GM19239 (cell line): ENCODE measurements at regions not wholly inside any gene's neighbourhood (a gene's known extent, or its start where the extent isn't known, plus 50 kb on each side); places are given as distances from the start of the nearest gene placed in this dataset.

ENCODE experiments used
- DNase-seq: peaks from one replicate; pipeline ENCODE4 v3.0.0; 2011; ENCODE audit warnings: low spot score; ENCODE audit not compliant: insufficient read length
- FAIRE-seq: peaks from 2 replicates; lab custom pipeline; 2011; peaks lifted over from hg19 to GRCh38; lab: Jason Lieb, UNC

- FAIRE-seq (no peak), DNase-seq (no peak)
Observed at GRCh38 chr12:115144425-115144824, 460.4 kb upstream of the TBX3 start.

GRCh38 chr12:115140981-115141655 is 457.1 kb upstream of the TBX3 start:
- FAIRE-seq (no peak), DNase-seq (no peak)

- FAIRE-seq (no peak), DNase-seq (no peak)
Observed at GRCh38 chr12:115137812-115138521, 454.0 kb upstream of the TBX3 start.

- FAIRE-seq: no peak
- DNase-seq: no peak
Observed at GRCh38 chr12:115135800-115136211, 451.8 kb upstream of the TBX3 start.

- no peak for DNase-seq
- no peak for FAIRE-seq
Observed at GRCh38 chr12:115134298-115134697, 450.3 kb upstream of the TBX3 start.

- DNase-seq (no peak), FAIRE-seq (no peak)
Observed at GRCh38 chr12:115132905-115133304, 448.9 kb upstream of the TBX3 start.

GRCh38 chr12:115132145-115132544 is 448.2 kb upstream of the TBX3 start:
- no peak for DNase-seq
- FAIRE-seq: no peak

- FAIRE-seq (no peak), DNase-seq (no peak)
Observed at GRCh38 chr12:115129727-115130126, 445.8 kb upstream of the TBX3 start.

- DNase-seq: no peak
- FAIRE-seq: no peak
Observed at GRCh38 chr12:115121053-115121452, 437.1 kb upstream of the TBX3 start.

- no peak for FAIRE-seq
- DNase-seq: no peak
Observed at GRCh38 chr12:115118177-115118724, 434.3 kb upstream of the TBX3 start.

- DNase-seq (no peak), FAIRE-seq (no peak)
Observed at GRCh38 chr12:115114140-115114539, 430.2 kb upstream of the TBX3 start.

- FAIRE-seq (no peak), DNase-seq (no peak)
Observed at GRCh38 chr12:115109863-115110262, 425.9 kb upstream of the TBX3 start.

- FAIRE-seq: no peak
- no peak for DNase-seq
Observed at GRCh38 chr12:115108129-115109100, 424.4 kb upstream of the TBX3 start.

GRCh38 chr12:115103884-115104883 is 420.2 kb upstream of the TBX3 start:
- DNase-seq: no peak
- no peak for FAIRE-seq

- no peak for DNase-seq
- no peak for FAIRE-seq
Observed at GRCh38 chr12:115102450-115102849, 418.5 kb upstream of the TBX3 start.

- DNase-seq: no peak
- FAIRE-seq: no peak
Observed at GRCh38 chr12:115101520-115101919, 417.5 kb upstream of the TBX3 start.

GRCh38 chr12:115097416-115097815 is 413.4 kb upstream of the TBX3 start:
- FAIRE-seq (no peak), DNase-seq (no peak)

GRCh38 chr12:115096588-115097397 is 412.8 kb upstream of the TBX3 start:
- DNase-seq: no peak

More at GRCh38 chr12:115096588-115097397, 412.8 kb upstream of the TBX3 start:
- FAIRE-seq: no peak
